HG03060 (cell line): ENCODE measurements at regions not wholly inside any gene's neighbourhood (a gene's known extent, or its start where the extent isn't known, plus 50 kb on each side); places are given as distances from the start of the nearest gene placed in this dataset.
"Not testable (repeated sequence)": the region's sequence is repeated elsewhere in the genome, so short reads cannot be mapped to it uniquely, and the experiment has no call there.

Source experiments
- ATAC-seq: cut with Tn5 transposase; IDR thresholded peaks from one replicate; pipeline ENCODE4 v1.9.1; 2021; ENCODE audit warnings: low read depth, moderate number of reproducible peaks; ENCODE audit not compliant: unreplicated experiment

GRCh38 chr15:50857763-50858162 lies 50.7 kb upstream of the AP4E1 start:
- no peak for ATAC-seq

- peak; percentile 93 for ATAC-seq
Measured at GRCh38 chr15:50854601-50855490, 53.6 kb upstream of the AP4E1 start.

GRCh38 chr15:50850003-50850402 lies 58.5 kb upstream of the AP4E1 start:
- no peak for ATAC-seq

- no peak for ATAC-seq
Measured at GRCh38 chr15:50848349-50848748, 60.1 kb upstream of the AP4E1 start.

GRCh38 chr15:50845181-50845580 lies 63.3 kb upstream of the AP4E1 start:
- not testable (repeated sequence) for ATAC-seq

- ATAC-seq, result no peak
Measured at GRCh38 chr15:50840520-50840919, 68.0 kb upstream of the AP4E1 start.

GRCh38 chr15:50837256-50837770 lies 71.2 kb upstream of the AP4E1 start:
- ATAC-seq, result no peak

GRCh38 chr15:50830477-50831354 lies 65.2 kb upstream of the SPPL2A start:
- ATAC-seq, result no peak

- ATAC-seq, result no peak
Measured at GRCh38 chr15:50828610-50829206, 63.2 kb upstream of the SPPL2A start.

GRCh38 chr15:50825946-50826345 lies 60.4 kb upstream of the SPPL2A start:
- ATAC-seq, result no peak

- no peak for ATAC-seq
Measured at GRCh38 chr15:50824514-50824913, 59.0 kb upstream of the SPPL2A start.

- no peak for ATAC-seq
Measured at GRCh38 chr15:50823281-50823680, 57.8 kb upstream of the SPPL2A start.

GRCh38 chr15:50821476-50821875 lies 56.0 kb upstream of the SPPL2A start:
- no peak for ATAC-seq

- no peak for ATAC-seq
Measured at GRCh38 chr15:50820808-50821382, 55.4 kb upstream of the SPPL2A start.

GRCh38 chr15:50819344-50819743 lies 53.8 kb upstream of the SPPL2A start:
- ATAC-seq, result no peak

- no peak for ATAC-seq
Measured at GRCh38 chr15:50815958-50816590, 50.6 kb upstream of the SPPL2A start.
